ENCODE measurements at regions not wholly inside any gene's neighbourhood (a gene's known extent, or its start where the extent isn't known, plus 50 kb on each side); places are given as distances from the start of the nearest gene placed in this dataset.

DNA sequence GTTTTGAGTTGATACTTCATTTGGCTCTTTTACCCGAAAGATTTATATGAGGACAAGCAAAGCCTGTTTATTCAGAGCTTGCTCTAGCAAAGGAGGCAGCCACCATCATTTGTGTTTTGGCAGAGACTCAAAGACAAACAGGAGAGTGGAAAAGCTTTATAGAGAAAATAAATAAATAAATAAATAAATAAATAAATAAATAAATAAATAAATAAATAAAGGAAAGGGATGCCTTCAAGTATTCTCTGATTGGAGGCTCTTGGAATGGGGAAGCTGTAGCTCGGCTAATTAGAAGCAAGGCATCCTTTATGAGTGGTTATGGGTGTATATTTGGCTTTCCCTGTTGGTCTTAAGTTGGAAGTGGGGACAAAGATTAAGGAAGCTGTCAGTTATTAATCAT, 229.8 kb downstream of the RASSF9 start:
- TF ChIP-seq SIN3A (IDR thresholded peaks at IDR 0.05; ENCODE audit: borderline replicate concordance, low read depth, low read length): no peak
- TF ChIP-seq, protein P1, sequence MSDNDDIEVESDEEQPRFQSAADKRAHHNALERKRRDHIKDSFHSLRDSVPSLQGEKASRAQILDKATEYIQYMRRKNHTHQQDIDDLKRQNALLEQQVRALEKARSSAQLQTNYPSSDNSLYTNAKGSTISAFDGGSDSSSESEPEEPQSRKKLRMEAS (IDR thresholded peaks at IDR 0.05; ENCODE audit: low read depth): no peak
- TF ChIP-seq, protein P2, sequence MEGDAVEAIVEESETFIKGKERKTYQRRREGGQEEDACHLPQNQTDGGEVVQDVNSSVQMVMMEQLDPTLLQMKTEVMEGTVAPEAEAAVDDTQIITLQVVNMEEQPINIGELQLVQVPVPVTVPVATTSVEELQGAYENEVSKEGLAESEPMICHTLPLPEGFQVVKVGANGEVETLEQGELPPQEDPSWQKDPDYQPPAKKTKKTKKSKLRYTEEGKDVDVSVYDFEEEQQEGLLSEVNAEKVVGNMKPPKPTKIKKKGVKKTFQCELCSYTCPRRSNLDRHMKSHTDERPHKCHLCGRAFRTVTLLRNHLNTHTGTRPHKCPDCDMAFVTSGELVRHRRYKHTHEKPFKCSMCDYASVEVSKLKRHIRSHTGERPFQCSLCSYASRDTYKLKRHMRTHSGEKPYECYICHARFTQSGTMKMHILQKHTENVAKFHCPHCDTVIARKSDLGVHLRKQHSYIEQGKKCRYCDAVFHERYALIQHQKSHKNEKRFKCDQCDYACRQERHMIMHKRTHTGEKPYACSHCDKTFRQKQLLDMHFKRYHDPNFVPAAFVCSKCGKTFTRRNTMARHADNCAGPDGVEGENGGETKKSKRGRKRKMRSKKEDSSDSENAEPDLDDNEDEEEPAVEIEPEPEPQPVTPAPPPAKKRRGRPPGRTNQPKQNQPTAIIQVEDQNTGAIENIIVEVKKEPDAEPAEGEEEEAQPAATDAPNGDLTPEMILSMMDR (IDR thresholded peaks at IDR 0.05): no peak
- TF ChIP-seq EZH2phosphoT487 (IDR thresholded peaks at IDR 0.05; ENCODE audit: borderline replicate concordance, low read depth): no peak
- TF ChIP-seq SMC3 (IDR thresholded peaks at IDR 0.05; ENCODE audit: low read depth, low read length): no peak
- no peak for TF ChIP-seq ELF1 (IDR thresholded peaks at IDR 0.05)
